Neural cell (in vitro differentiated cells): ENCODE measurements at regions not wholly inside any gene's neighbourhood (a gene's known extent, or its start where the extent isn't known, plus 50 kb on each side); places are given as distances from the start of the nearest gene placed in this dataset.

Experiments used
- H2AFZ ChIP-seq: fragments of 200-600, 300-800 bp; sonication (generic), shearing (Covaris generic); 2 replicates; pipeline ENCODE4 v1.6.0; 2014; ENCODE audit warnings: low read depth, mild to moderate bottlenecking, antibody characterized with exemption, low read length, moderate library complexity
- H3F3A ChIP-seq: fragments of 200-600 bp; shearing (Covaris generic); 2 replicates; pipeline ENCODE4 v1.6.1; 2016; ENCODE audit warnings: mild to moderate bottlenecking, moderate library complexity, mixed read lengths, antibody characterized with exemption, low read length; ENCODE audit not compliant: insufficient read depth, poor library complexity, severe bottlenecking
- H3K27ac ChIP-seq: fragments of 200-600, 300-800 bp; sonication (generic), shearing (Covaris generic); 2 replicates; pipeline ENCODE4 v1.5.1; 2014; ENCODE audit warnings: mild to moderate bottlenecking, low read length, moderate library complexity
- H3K27me3 ChIP-seq: fragments of 300-800, 200-600 bp; sonication (generic), shearing (Covaris generic); 2 replicates; pipeline ENCODE4 v1.6.0; 2014; ENCODE audit warnings: mild to moderate bottlenecking, low read depth, low read length, moderate library complexity; ENCODE audit not compliant: insufficient read depth
- H3K36me3 ChIP-seq: fragments of 300-800, 200-600 bp; sonication (generic), shearing (Covaris generic); 2 replicates; pipeline ENCODE4 v1.5.1; 2014; ENCODE audit warnings: mild to moderate bottlenecking, antibody characterized with exemption, low read length, moderate library complexity; ENCODE audit not compliant: insufficient read depth
- H3K4me2 ChIP-seq: fragments of 300-800, 200-600 bp; sonication (generic), shearing (Covaris generic); 2 replicates; pipeline ENCODE4 v1.6.0; 2014; ENCODE audit warnings: mild to moderate bottlenecking, low read length
- H3K4me3 ChIP-seq: fragments of 300-800, 200-600 bp; sonication (generic), shearing (Covaris generic); 2 replicates; pipeline ENCODE4 v1.5.1; 2014; ENCODE audit warnings: mild to moderate bottlenecking, low read length, moderate library complexity
- H3K79me2 ChIP-seq: fragments of 200-600 bp; shearing (Covaris generic); replicated peaks from 2 replicates; pipeline ENCODE4 v1.6.0; 2014; ENCODE audit warnings: mild to moderate bottlenecking, low read length, moderate library complexity; ENCODE audit not compliant: insufficient read depth
- H3K9ac ChIP-seq: fragments of 300-800, 200-600 bp; sonication (generic), shearing (Covaris generic); 2 replicates; pipeline ENCODE4 v1.6.1; 2016; ENCODE audit warnings: mild to moderate bottlenecking, low read length, mixed read lengths
- H3K9me2 ChIP-seq: fragments of 200-600 bp; shearing (Covaris generic); 2 replicates; pipeline ENCODE4 v1.6.1; 2016; ENCODE audit warnings: mild to moderate bottlenecking, low read length, mixed read lengths; ENCODE audit not compliant: insufficient read depth
- H3K9me3 ChIP-seq: fragments of 200-600, 300-800 bp; sonication (generic), shearing (Covaris generic); 2 replicates; pipeline ENCODE4 v1.6.1; 2016; ENCODE audit warnings: mild to moderate bottlenecking, mixed run types, low read length, moderate library complexity, mixed read lengths
- H4K20me1 ChIP-seq: fragments of 200-600 bp; shearing (Covaris generic); 2 replicates; pipeline ENCODE4 v1.6.1; 2016; ENCODE audit warnings: mild to moderate bottlenecking, mixed run types; ENCODE audit not compliant: insufficient read depth
- EP300 ChIP-seq: fragments of 450-650 bp; conservative IDR thresholded peaks from 2 replicates; pipeline ENCODE4 v1.6.1; 2014; ENCODE audit warnings: antibody characterized with exemption, mild to moderate bottlenecking, moderate library complexity; ENCODE audit not compliant: poor library complexity, severe bottlenecking
- EZH2 ChIP-seq: fragments of 200-600, 300-800 bp; shearing (Covaris generic), sonication (generic); IDR thresholded peaks from 2 replicates; pipeline ENCODE4 v1.6.1; 2014; ENCODE audit warnings: antibody characterized with exemption, low read length, borderline replicate concordance, mild to moderate bottlenecking; ENCODE audit not compliant: insufficient read depth, poor library complexity, severe bottlenecking
- MXI1 ChIP-seq: fragments of 450-650 bp; conservative IDR thresholded peaks from 2 replicates; pipeline ENCODE4 v1.6.1; 2014; ENCODE audit warnings: antibody characterized with exemption, mild to moderate bottlenecking; ENCODE audit not compliant: poor library complexity, severe bottlenecking
- POLR2AphosphoS5 ChIP-seq: IDR thresholded peaks from 2 replicates; pipeline ENCODE4 v1.6.1; 2012
- RAD21 ChIP-seq: fragments of 450-650 bp; conservative IDR thresholded peaks from 2 replicates; pipeline ENCODE4 v1.6.1; 2014; ENCODE audit warnings: antibody characterized with exemption, mild to moderate bottlenecking, moderate library complexity
- SMC3 ChIP-seq: fragments of 450-650 bp; conservative IDR thresholded peaks from 2 replicates; pipeline ENCODE4 v1.6.1; 2014; ENCODE audit warnings: antibody characterized with exemption, mild to moderate bottlenecking, moderate library complexity; ENCODE audit not compliant: poor library complexity
- TAF1 ChIP-seq: IDR thresholded peaks from 2 replicates; pipeline ENCODE4 v1.6.1; 2012; ENCODE audit warnings: low read depth
- TF ChIP-seq, protein P1 (sequence below): fragments of 450-650 bp; IDR thresholded peaks from 2 replicates; pipeline ENCODE4 v1.5.1; 2014; ENCODE audit warnings: antibody characterized with exemption, mild to moderate bottlenecking, moderate library complexity; ENCODE audit not compliant: poor library complexity, severe bottlenecking
- TF ChIP-seq, protein P2 (sequence below): IDR thresholded peaks from 2 replicates; pipeline ENCODE4 v1.6.1; 2012; ENCODE audit warnings: borderline replicate concordance

DNA sequence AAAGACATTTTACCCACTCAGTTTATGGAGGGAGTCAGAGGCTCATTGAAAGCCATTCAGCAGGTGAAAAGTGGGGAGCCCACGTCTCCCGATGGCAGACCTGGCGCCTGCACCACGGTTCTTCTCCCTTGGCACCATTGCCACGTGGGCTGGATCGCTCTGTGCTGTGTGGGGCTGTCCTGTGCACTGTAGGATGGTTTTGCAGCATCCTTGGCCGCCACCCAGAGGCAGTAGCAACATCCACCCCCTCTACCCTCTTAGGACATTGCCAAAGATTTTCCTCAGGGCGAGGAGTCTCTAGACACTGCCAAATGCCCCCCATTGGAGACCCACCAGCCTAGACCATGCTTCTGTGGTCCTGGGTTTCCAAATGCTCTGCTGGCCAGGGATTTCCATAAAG lies 60.2 kb downstream of the SYNE3 start:
- Histone ChIP-seq H4K20me1 (no peaks in the 10 kb centered on the region), H3K27ac (no peak overlapping the region), H3K9me3 (no peaks in the 10 kb centered on the region), H3K36me3 (no peaks in the 10 kb centered on the region), H3F3A (no peaks in the 10 kb centered on the region), H3K4me3 (no peak overlapping the region), H2AFZ (no peak overlapping the region), H3K9me2 (no peaks in the 10 kb centered on the region), H3K79me2 (no peaks in the 10 kb centered on the region), H3K9ac (no peak overlapping the region), H3K4me2 (no peak overlapping the region), H3K27me3 (no peaks in the 10 kb centered on the region)
- TF ChIP-seq, protein P1, sequence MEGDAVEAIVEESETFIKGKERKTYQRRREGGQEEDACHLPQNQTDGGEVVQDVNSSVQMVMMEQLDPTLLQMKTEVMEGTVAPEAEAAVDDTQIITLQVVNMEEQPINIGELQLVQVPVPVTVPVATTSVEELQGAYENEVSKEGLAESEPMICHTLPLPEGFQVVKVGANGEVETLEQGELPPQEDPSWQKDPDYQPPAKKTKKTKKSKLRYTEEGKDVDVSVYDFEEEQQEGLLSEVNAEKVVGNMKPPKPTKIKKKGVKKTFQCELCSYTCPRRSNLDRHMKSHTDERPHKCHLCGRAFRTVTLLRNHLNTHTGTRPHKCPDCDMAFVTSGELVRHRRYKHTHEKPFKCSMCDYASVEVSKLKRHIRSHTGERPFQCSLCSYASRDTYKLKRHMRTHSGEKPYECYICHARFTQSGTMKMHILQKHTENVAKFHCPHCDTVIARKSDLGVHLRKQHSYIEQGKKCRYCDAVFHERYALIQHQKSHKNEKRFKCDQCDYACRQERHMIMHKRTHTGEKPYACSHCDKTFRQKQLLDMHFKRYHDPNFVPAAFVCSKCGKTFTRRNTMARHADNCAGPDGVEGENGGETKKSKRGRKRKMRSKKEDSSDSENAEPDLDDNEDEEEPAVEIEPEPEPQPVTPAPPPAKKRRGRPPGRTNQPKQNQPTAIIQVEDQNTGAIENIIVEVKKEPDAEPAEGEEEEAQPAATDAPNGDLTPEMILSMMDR: no peak
- TF ChIP-seq EP300: no peak
- no peak for TF ChIP-seq RAD21
- no peak for TF ChIP-seq TAF1
- TF ChIP-seq SMC3: no peak
- TF ChIP-seq MXI1: no peak
- TF ChIP-seq POLR2AphosphoS5: no peak
- no peak for TF ChIP-seq EZH2
- TF ChIP-seq, protein P2, sequence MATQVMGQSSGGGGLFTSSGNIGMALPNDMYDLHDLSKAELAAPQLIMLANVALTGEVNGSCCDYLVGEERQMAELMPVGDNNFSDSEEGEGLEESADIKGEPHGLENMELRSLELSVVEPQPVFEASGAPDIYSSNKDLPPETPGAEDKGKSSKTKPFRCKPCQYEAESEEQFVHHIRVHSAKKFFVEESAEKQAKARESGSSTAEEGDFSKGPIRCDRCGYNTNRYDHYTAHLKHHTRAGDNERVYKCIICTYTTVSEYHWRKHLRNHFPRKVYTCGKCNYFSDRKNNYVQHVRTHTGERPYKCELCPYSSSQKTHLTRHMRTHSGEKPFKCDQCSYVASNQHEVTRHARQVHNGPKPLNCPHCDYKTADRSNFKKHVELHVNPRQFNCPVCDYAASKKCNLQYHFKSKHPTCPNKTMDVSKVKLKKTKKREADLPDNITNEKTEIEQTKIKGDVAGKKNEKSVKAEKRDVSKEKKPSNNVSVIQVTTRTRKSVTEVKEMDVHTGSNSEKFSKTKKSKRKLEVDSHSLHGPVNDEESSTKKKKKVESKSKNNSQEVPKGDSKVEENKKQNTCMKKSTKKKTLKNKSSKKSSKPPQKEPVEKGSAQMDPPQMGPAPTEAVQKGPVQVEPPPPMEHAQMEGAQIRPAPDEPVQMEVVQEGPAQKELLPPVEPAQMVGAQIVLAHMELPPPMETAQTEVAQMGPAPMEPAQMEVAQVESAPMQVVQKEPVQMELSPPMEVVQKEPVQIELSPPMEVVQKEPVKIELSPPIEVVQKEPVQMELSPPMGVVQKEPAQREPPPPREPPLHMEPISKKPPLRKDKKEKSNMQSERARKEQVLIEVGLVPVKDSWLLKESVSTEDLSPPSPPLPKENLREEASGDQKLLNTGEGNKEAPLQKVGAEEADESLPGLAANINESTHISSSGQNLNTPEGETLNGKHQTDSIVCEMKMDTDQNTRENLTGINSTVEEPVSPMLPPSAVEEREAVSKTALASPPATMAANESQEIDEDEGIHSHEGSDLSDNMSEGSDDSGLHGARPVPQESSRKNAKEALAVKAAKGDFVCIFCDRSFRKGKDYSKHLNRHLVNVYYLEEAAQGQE: no peak

- no peak overlapping the region for H3K4me3 ChIP-seq
These were observed 61.2 kb downstream of the SYNE3 start for GRCh38 chr14:95455246-95455645.

More at GRCh38 chr14:95455246-95455645, 61.2 kb downstream of the SYNE3 start:
- H2AFZ ChIP-seq: no peak overlapping the region
- no peak overlapping the region for H3K4me2 ChIP-seq
- no peaks in the 10 kb centered on the region for H3K9me2 ChIP-seq
- H3K9ac ChIP-seq: no peak overlapping the region
- no peak overlapping the region for H3K27ac ChIP-seq
- H3K36me3 ChIP-seq: no peaks in the 10 kb centered on the region
- no peaks in the 10 kb centered on the region for H3K79me2 ChIP-seq
- no peaks in the 10 kb centered on the region for H3F3A ChIP-seq
- no peak for TF ChIP-seq EP300
- TF ChIP-seq EZH2: no peak
- TF ChIP-seq RAD21: no peak
- no peak for TF ChIP-seq MXI1
- TF ChIP-seq, protein P2: no peak
- TF ChIP-seq, protein P1: no peak
- no peak for TF ChIP-seq POLR2AphosphoS5
- no peaks in the 10 kb centered on the region for H3K9me3 ChIP-seq
- H3K27me3 ChIP-seq: no peaks in the 10 kb centered on the region
- no peaks in the 10 kb centered on the region for H4K20me1 ChIP-seq
